Testis (tissue), 2 donors: ENCODE measurements at regions not wholly inside any gene's neighbourhood (a gene's known extent, or its start where the extent isn't known, plus 50 kb on each side); places are given as distances from the start of the nearest gene placed in this dataset.
"Not testable (repeated sequence)": the region's sequence is repeated elsewhere in the genome, so short reads cannot be mapped to it uniquely, and the experiment has no call there.

Experiments
- DNase-seq: peaks from one replicate; pipeline ENCODE4 v3.0.0-alpha.2; 2019
- H3K27ac ChIP-seq, 2 donors: fragments of 200-600 bp; sonication (generic); one replicate each; pipeline ENCODE4 v1.5.1; 2019
- H3K27me3 ChIP-seq: fragments of 200-600 bp; sonication (generic); one replicate; pipeline ENCODE4 v1.5.1; 2019
- H3K36me3 ChIP-seq: fragments of 200-600 bp; sonication (generic); one replicate; pipeline ENCODE4 v1.5.1; 2017; ENCODE audit warnings: low read depth; ENCODE audit errors: missing control alignments
- H3K4me1 ChIP-seq: fragments of 200-600 bp; sonication (generic); one replicate; pipeline ENCODE4 v1.5.1; 2019
- H3K4me3 ChIP-seq, 2 donors: fragments of 200-600 bp; sonication (generic); one replicate each; pipeline ENCODE4 v1.5.1; 2017 to 2019
- H3K9me3 ChIP-seq: fragments of 200-600 bp; sonication (generic); one replicate; pipeline ENCODE4 v1.5.1; 2017
- CTCF ChIP-seq, 3 experiments: fragments of 450-650 bp in 2 of 3; fragments of 200-600 bp in 1 of 3; sonication (generic) in 1 of 3; IDR thresholded peaks; one replicate each; pipeline ENCODE4 v1.5.1; 2016 to 2019; ENCODE audit warnings: antibody characterized with exemption in 3 of 3, mild to moderate bottlenecking in 2 of 3, moderate library complexity in 1 of 3
- POLR2A ChIP-seq: fragments of 450-650 bp; IDR thresholded peaks from one replicate; pipeline ENCODE4 v1.6.1; 2017; ENCODE audit warnings: antibody characterized with exemption, mild to moderate bottlenecking, moderate library complexity
- WGBS, 2 donors: methylation state at CpG; one replicate each; pipeline ENCODE4 v1.1.5; 2018; 5-methylcytosine and 5-hydroxymethylcytosine counted together
- intact Hi-C: fragments of 100-400 bp; cut with DNase I; formaldehyde crosslinking; loops from one replicate; pipeline ENCODE4 v1.15.1; 2023; ENCODE audit warnings: low total_unique reads

- H3K27ac ChIP-seq: no peak overlapping the region
- no peak for DNase-seq
- TF ChIP-seq POLR2A: no peak
- TF ChIP-seq CTCF (IDR thresholded peaks at IDR 0.05): no peak
- H3K36me3 ChIP-seq: no peaks in the 10 kb centered on the region
- H3K27me3 ChIP-seq: no peaks in the 10 kb centered on the region
- H3K4me1 ChIP-seq: no peaks in the 10 kb centered on the region
- intact Hi-C loops: no loop called here
- H3K9me3 ChIP-seq: no peaks in the 10 kb centered on the region
- WGBS, 2 donors: 73 to 81% methylated on average over 2 of the region's 2 CpGs
- no peak overlapping the region for H3K4me3 ChIP-seq
Observed at GRCh38 chr10:16141499-16141898, 281.2 kb upstream of the MINDY3 start.

GRCh38 chr10:16146993-16147392 is 286.7 kb upstream of the MINDY3 start:
- Histone ChIP-seq H3K4me3 (no peak overlapping the region), H3K27me3 (no peaks in the 10 kb centered on the region), H3K9me3 (no peaks in the 10 kb centered on the region), H3K36me3 (no peaks in the 10 kb centered on the region), H3K4me1 (no peaks in the 10 kb centered on the region), H3K27ac (no peak overlapping the region)
- 87 to 92% methylated on average over 5 of the region's 5 CpGs for WGBS, 2 donors
- intact Hi-C loops: no loop called here
- no peak for DNase-seq
- TF ChIP-seq CTCF (IDR thresholded peaks at IDR 0.05): no peak
- TF ChIP-seq POLR2A: no peak

GRCh38 chr10:16155834-16156233 is 281.0 kb upstream of the PTER start:
- no peaks in the 10 kb centered on the region for H3K36me3 ChIP-seq
- H3K27ac ChIP-seq: no peak overlapping the region
- no peak for DNase-seq
- H3K4me1 ChIP-seq: no peaks in the 10 kb centered on the region
- 17 to 20% methylated on average over 1 of the region's 1 CpG for WGBS, 2 donors
- intact Hi-C loops: no loop called here
- no peaks in the 10 kb centered on the region for H3K27me3 ChIP-seq
- no peaks in the 10 kb centered on the region for H3K9me3 ChIP-seq
- H3K4me3 ChIP-seq: no peak overlapping the region
- no peak for TF ChIP-seq CTCF (IDR thresholded peaks at IDR 0.05)
- TF ChIP-seq POLR2A: no peak

- Histone ChIP-seq H3K36me3 (no peaks in the 10 kb centered on the region), H3K27ac (no peak overlapping the region), H3K27me3 (no peaks in the 10 kb centered on the region), H3K4me3 (no peak overlapping the region), H3K4me1 (no peaks in the 10 kb centered on the region), H3K9me3 (no peaks in the 10 kb centered on the region)
- TF ChIP-seq POLR2A: no peak
- TF ChIP-seq CTCF (IDR thresholded peaks at IDR 0.05): no peak
- 86 to 92% methylated on average over 7 of the region's 7 CpGs for WGBS, 2 donors
- intact Hi-C loops: no loop called here
- no peak for DNase-seq
Observed at GRCh38 chr10:16156681-16157080, 280.1 kb upstream of the PTER start.

GRCh38 chr10:16165067-16165466 is 271.7 kb upstream of the PTER start:
- H3K36me3 ChIP-seq, H3K27me3 ChIP-seq, H3K4me1 ChIP-seq, H3K4me3 ChIP-seq, H3K9me3 ChIP-seq, H3K27ac ChIP-seq, intact Hi-C loops, DNase-seq: not testable (repeated sequence)
- WGBS, 2 donors: 82 to 84% methylated on average over 3 of the region's 3 CpGs
